ENCODE measurements at regions not wholly inside any gene's neighbourhood (a gene's known extent, or its start where the extent isn't known, plus 50 kb on each side); places are given as distances from the start of the nearest gene placed in this dataset.

DNA sequence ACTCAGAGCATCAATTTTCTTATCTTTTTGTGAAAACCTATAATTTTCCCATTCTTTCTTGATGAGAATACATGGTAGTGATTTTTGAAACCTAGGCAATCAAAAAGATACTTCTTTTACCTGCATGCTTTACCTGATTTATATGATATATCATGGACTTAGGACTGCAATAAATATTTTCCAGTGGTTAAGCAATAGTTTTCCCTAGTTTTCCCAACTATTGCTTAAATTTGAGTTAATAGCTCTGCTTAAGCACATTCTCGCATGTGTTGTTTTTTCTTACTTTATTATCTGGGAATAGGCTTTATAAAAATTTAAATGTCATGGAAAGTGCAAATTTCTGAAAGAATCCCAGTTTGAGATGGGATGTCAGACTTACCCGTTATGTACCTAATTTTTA lies 465.1 kb upstream of the BCHE start:
- FAIRE-seq (no peak), DNase-seq (no peak)
- no peak overlapping the region for H3K4me3 ChIP-seq (ENCODE audit: low read length in 3 of 3)
- no peaks in the 10 kb centered on the region for H3K9me3 ChIP-seq (ENCODE audit: control insufficient read depth in 2 of 3, insufficient read depth in 1 of 3, low read length in 3 of 3)
- H3K9ac ChIP-seq (ENCODE audit: low read length in 3 of 3) = no peak overlapping the region
- TF ChIP-seq, protein P1, sequence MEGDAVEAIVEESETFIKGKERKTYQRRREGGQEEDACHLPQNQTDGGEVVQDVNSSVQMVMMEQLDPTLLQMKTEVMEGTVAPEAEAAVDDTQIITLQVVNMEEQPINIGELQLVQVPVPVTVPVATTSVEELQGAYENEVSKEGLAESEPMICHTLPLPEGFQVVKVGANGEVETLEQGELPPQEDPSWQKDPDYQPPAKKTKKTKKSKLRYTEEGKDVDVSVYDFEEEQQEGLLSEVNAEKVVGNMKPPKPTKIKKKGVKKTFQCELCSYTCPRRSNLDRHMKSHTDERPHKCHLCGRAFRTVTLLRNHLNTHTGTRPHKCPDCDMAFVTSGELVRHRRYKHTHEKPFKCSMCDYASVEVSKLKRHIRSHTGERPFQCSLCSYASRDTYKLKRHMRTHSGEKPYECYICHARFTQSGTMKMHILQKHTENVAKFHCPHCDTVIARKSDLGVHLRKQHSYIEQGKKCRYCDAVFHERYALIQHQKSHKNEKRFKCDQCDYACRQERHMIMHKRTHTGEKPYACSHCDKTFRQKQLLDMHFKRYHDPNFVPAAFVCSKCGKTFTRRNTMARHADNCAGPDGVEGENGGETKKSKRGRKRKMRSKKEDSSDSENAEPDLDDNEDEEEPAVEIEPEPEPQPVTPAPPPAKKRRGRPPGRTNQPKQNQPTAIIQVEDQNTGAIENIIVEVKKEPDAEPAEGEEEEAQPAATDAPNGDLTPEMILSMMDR (IDR thresholded peaks at IDR 0.05; ENCODE audit: borderline replicate concordance, extremely low read depth, insufficient read depth) = no peak
- no peaks in the 10 kb centered on the region for H3K36me3 ChIP-seq (ENCODE audit: control insufficient read depth in 2 of 3, insufficient read depth in 3 of 3, low read length in 3 of 3)
- H3K4me1 ChIP-seq (ENCODE audit: control insufficient read depth in 2 of 3, insufficient read depth in 2 of 3, low read depth in 1 of 3, low read length in 3 of 3) = no peaks in the 10 kb centered on the region
- intact Hi-C loops (cut with DNase I) = no loop called here
- H3K27ac ChIP-seq (ENCODE audit: low read depth in 2 of 2, low read length in 2 of 2) = no peak overlapping the region
- H3K27me3 ChIP-seq (ENCODE audit: control insufficient read depth, insufficient read depth, low read length) = no peaks in the 10 kb centered on the region

DNA sequence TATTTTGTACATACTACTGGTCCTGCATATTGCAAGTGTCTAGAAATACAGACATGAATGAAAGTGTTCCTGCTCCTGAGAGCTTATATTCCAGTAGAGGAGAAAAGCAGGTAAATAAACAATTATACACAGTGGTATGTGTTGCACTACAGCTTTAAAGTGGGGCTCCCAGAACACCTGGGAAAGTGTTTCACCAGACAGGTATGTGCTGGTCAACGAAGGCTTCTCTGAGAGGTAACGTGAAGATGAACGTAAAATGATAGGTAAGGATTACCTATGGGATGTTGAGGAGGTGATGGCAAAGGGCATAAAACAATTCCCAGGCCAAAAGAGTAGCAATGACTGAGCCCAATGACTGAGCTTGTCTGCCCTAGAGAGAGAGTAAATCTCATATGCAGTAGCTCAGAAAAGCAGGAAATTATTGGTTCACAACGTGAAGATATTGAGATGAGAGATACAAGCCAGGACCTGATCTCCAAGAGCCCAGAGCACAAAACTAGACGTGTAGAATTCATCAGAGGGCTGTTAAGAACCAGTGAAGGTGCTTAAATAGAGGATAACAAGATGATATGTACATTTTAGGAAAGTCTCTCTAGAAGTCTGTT lies 459.1 kb upstream of the BCHE start:
- DNase-seq = no peak
- Histone ChIP-seq H3K27ac (ENCODE audit: low read depth in 2 of 2, low read length in 2 of 2) (no peak overlapping the region), H3K4me1 (ENCODE audit: control insufficient read depth in 2 of 3, insufficient read depth in 2 of 3, low read depth in 1 of 3, low read length in 3 of 3) (no peaks in the 10 kb centered on the region), H3K4me3 (ENCODE audit: low read length in 3 of 3) (no peak overlapping the region), H3K27me3 (ENCODE audit: control insufficient read depth, insufficient read depth, low read length) (no peaks in the 10 kb centered on the region), H3K9ac (ENCODE audit: low read length in 3 of 3) (no peak overlapping the region), H3K36me3 (ENCODE audit: control insufficient read depth in 2 of 3, insufficient read depth in 3 of 3, low read length in 3 of 3) (no peaks in the 10 kb centered on the region), H3K9me3 (ENCODE audit: control insufficient read depth in 2 of 3, insufficient read depth in 1 of 3, low read length in 3 of 3) (no peaks in the 10 kb centered on the region)
- TF ChIP-seq, protein P1 (IDR thresholded peaks at IDR 0.05; ENCODE audit: borderline replicate concordance, extremely low read depth, insufficient read depth) = no peak
- intact Hi-C loops (cut with DNase I) = no loop called here
- FAIRE-seq = no peak

DNA sequence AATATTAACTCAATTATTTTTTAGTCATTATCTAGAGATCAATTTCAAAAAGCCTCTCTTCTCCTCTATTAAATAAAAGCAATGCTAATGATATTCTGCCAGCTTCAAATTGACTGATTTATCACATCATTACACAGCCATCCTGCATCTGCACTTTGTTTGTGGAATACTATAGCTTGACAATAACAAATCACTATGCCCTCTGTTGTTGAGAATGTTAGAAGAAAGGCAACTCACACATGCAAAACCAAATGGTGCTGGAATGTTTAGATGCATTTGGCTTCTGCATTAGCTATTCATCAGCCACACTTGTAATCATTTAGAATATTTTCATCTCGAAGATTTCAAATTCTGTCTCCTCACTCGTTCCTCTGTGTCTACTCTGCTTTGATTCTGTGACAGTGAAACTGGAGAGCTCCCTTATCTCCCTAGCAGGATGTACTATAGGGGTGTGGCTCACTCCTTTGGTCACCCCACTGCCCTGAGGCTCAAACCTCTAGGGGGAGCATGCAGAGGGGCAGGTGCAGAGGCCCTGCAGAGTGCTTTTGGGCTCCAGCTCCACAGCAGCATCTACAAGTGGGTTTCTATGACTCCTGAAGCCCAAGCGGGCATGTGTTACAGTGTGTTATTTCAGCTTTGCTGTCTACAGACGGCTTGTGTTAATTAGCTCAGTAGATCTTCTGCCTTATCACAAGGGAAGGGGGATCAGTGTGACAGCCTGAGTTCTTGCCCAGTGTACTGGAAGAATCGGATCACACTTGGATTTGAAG lies 454.1 kb upstream of the BCHE start:
- DNase-seq = no peak
- no peak overlapping the region for H3K9ac ChIP-seq (ENCODE audit: low read length in 3 of 3)
- no peaks in the 10 kb centered on the region for H3K4me1 ChIP-seq (ENCODE audit: control insufficient read depth in 2 of 3, insufficient read depth in 2 of 3, low read depth in 1 of 3, low read length in 3 of 3)
- H3K27me3 ChIP-seq (ENCODE audit: control insufficient read depth, insufficient read depth, low read length) = no peaks in the 10 kb centered on the region
- no peak for FAIRE-seq
- H3K9me3 ChIP-seq (ENCODE audit: control insufficient read depth in 2 of 3, insufficient read depth in 1 of 3, low read length in 3 of 3) = no peaks in the 10 kb centered on the region
- intact Hi-C loops (cut with DNase I) = no loop called here
- H3K4me3 ChIP-seq (ENCODE audit: low read length in 3 of 3) = no peak overlapping the region
- H3K36me3 ChIP-seq (ENCODE audit: control insufficient read depth in 2 of 3, insufficient read depth in 3 of 3, low read length in 3 of 3) = no peaks in the 10 kb centered on the region
- TF ChIP-seq, protein P1 (IDR thresholded peaks at IDR 0.05; ENCODE audit: borderline replicate concordance, extremely low read depth, insufficient read depth) = no peak
- H3K27ac ChIP-seq (ENCODE audit: low read depth in 2 of 2, low read length in 2 of 2) = no peak overlapping the region
